GM19467 (cell line): ENCODE measurements at regions not wholly inside any gene's neighbourhood (a gene's known extent, or its start where the extent isn't known, plus 50 kb on each side); places are given as distances from the start of the nearest gene placed in this dataset.
A peak's percentile ranks its signal among the peaks of the same experiment; 100 is the strongest.
"Not testable (repeated sequence)": the region's sequence is repeated elsewhere in the genome, so short reads cannot be mapped to it uniquely, and the experiment has no call there.

Source experiments
- ATAC-seq: cut with Tn5 transposase; IDR thresholded peaks from one replicate; pipeline ENCODE4 v1.9.1; 2021; ENCODE audit warnings: mild to moderate bottlenecking, moderate library complexity; ENCODE audit not compliant: unreplicated experiment

- no peak for ATAC-seq
Observed at GRCh38 chr12:47352067-47352466, 272.3 kb upstream of the AMIGO2 start.

- no peak for ATAC-seq
Observed at GRCh38 chr12:47351526-47351925, 271.8 kb upstream of the AMIGO2 start.

GRCh38 chr12:47350062-47350408, 270.3 kb upstream of the AMIGO2 start:
- no peak for ATAC-seq

- no peak for ATAC-seq
Observed at GRCh38 chr12:47349137-47350061, 269.6 kb upstream of the AMIGO2 start.

GRCh38 chr12:47348206-47348605, 268.4 kb upstream of the AMIGO2 start:
- ATAC-seq = no peak

- ATAC-seq = no peak
Observed at GRCh38 chr12:47346251-47347019, 266.7 kb upstream of the AMIGO2 start.

- ATAC-seq = no peak
Observed at GRCh38 chr12:47343684-47344567, 264.2 kb upstream of the AMIGO2 start.

- ATAC-seq = no peak
Observed at GRCh38 chr12:47340411-47341015, 260.8 kb upstream of the AMIGO2 start.

GRCh38 chr12:47337581-47337980, 257.8 kb upstream of the AMIGO2 start:
- no peak for ATAC-seq

- not testable (repeated sequence) for ATAC-seq
Observed at GRCh38 chr12:47333271-47333858, 253.6 kb upstream of the AMIGO2 start.

GRCh38 chr12:47328831-47329545, 249.2 kb upstream of the AMIGO2 start:
- no peak for ATAC-seq

- no peak for ATAC-seq
Observed at GRCh38 chr12:47326190-47326589, 246.4 kb upstream of the AMIGO2 start.

- ATAC-seq = no peak
Observed at GRCh38 chr12:47323802-47324201, 244.0 kb upstream of the AMIGO2 start.

- ATAC-seq = no peak
Observed at GRCh38 chr12:47321436-47321835, 241.7 kb upstream of the AMIGO2 start.

- ATAC-seq = no peak
Observed at GRCh38 chr12:47319746-47320145, 240.0 kb upstream of the AMIGO2 start.

- no peak for ATAC-seq
Observed at GRCh38 chr12:47318963-47319362, 239.2 kb upstream of the AMIGO2 start.

GRCh38 chr12:47317175-47317915, 237.6 kb upstream of the AMIGO2 start:
- peak; percentile 50 for ATAC-seq

GRCh38 chr12:47316609-47317049, 236.9 kb upstream of the AMIGO2 start:
- no peak for ATAC-seq

GRCh38 chr12:47314996-47315395, 235.2 kb upstream of the AMIGO2 start:
- no peak for ATAC-seq
